SK-N-SH treated with all-trans-retinoic acid at 6 μM for 48 hours (cell line): ENCODE measurements at regions not wholly inside any gene's neighbourhood (a gene's known extent, or its start where the extent isn't known, plus 50 kb on each side); places are given as distances from the start of the nearest gene placed in this dataset.

Experiments
- ARNTL ChIP-seq: fragments of 450-650 bp; formaldehyde crosslinking; IDR thresholded peaks from 2 replicates; pipeline ENCODE4 v1.5.0; 2020; ENCODE audit warnings: low read depth, mild to moderate bottlenecking, moderate library complexity, borderline replicate concordance
- GLIS3 ChIP-seq: fragments of 250-450 bp; sonication (Bioruptor Pico); IDR thresholded peaks from 2 replicates; pipeline ENCODE4 v1.5.0; 2020; ENCODE audit warnings: mild to moderate bottlenecking, moderate library complexity
- ISL1 ChIP-seq: fragments of 250-450 bp; sonication (Bioruptor Pico); IDR thresholded peaks from 2 replicates; pipeline ENCODE4 v2.1.2; 2022; ENCODE audit warnings: mild to moderate bottlenecking, moderate library complexity
- PATZ1 ChIP-seq: fragments of 250-450 bp; sonication (Bioruptor Pico); IDR thresholded peaks from 2 replicates; pipeline ENCODE4 v1.8.0; 2020; ENCODE audit warnings: mild to moderate bottlenecking, moderate library complexity, borderline replicate concordance
- POU6F1 ChIP-seq: fragments of 250-450 bp; sonication (Bioruptor Pico); IDR thresholded peaks from 2 replicates; pipeline ENCODE4 v1.8.0; 2021; ENCODE audit warnings: low read depth, mild to moderate bottlenecking, moderate library complexity, borderline replicate concordance
- TCF4 ChIP-seq: fragments of 250-450 bp; sonication (Bioruptor Pico); IDR thresholded peaks from 2 replicates; pipeline ENCODE4 v1.8.0; 2021; ENCODE audit warnings: mild to moderate bottlenecking, moderate library complexity, borderline replicate concordance
- ZFP30 ChIP-seq: fragments of 450-650 bp; formaldehyde crosslinking; IDR thresholded peaks from 2 replicates; pipeline ENCODE4 v1.5.0; 2022; ENCODE audit warnings: mild to moderate bottlenecking, moderate library complexity

DNA sequence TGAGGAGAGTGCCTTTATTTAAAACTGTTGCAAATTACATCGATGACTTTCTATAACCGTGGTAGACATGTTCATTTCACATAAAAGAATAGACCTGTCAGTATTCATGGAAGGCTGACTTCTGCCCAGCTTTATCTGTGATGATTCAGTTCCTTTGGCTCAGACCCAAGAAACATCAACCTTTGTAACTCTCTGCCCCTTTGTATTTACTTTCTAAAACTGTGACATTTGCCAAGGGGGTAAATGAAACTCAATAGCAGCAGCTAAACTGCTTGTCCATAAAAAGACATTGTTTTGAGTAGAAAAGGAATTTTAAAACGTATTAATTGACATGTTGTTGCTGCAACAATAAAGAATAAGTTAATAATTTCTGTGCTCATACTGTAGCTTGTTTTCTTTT, 137.8 kb upstream of the ANKH start:
- TF ChIP-seq ARNTL: no peak
- no peak for TF ChIP-seq POU6F1
- TF ChIP-seq PATZ1 (CRISPR knock-in tag): no peak
- 0 out of 2 replicates have a peak, but pooled peaks have one; percentile 24 for TF ChIP-seq ISL1 (CRISPR knock-in tag)
- no peak for TF ChIP-seq TCF4 (CRISPR knock-in tag)
- TF ChIP-seq ZFP30: no peak
- no peak for TF ChIP-seq GLIS3 (CRISPR knock-in tag)
